GM23338 (cell line): ENCODE measurements at regions not wholly inside any gene's neighbourhood (a gene's known extent, or its start where the extent isn't known, plus 50 kb on each side); places are given as distances from the start of the nearest gene placed in this dataset.

Experiments used
- ATAC-seq: fragments of 200-7000 bp; cut with Tn5 transposase; 3 replicates; pipeline ENCODE4 v1.9.1; 2020
- DNase-seq: peaks from one replicate; pipeline ENCODE4 v3.0.0-alpha.2; 2015; ENCODE audit warnings: low spot score
- H2AFZ ChIP-seq: fragments of 200-600 bp; sonication (generic); 2 replicates; pipeline ENCODE4 v1.8.0; 2016; ENCODE audit warnings: antibody characterized with exemption, mild to moderate bottlenecking, moderate library complexity
- H3F3A ChIP-seq: fragments of 200-600 bp; sonication (generic); replicated peaks from 2 replicates; pipeline ENCODE4 v1.8.0; 2017; ENCODE audit warnings: antibody characterized with exemption, mixed run types, low read depth
- H3K27ac ChIP-seq: fragments of 200-600 bp; sonication (generic); 2 replicates; pipeline ENCODE4 v1.6.1; 2016; ENCODE audit warnings: low read depth
- H3K27me3 ChIP-seq: fragments of 200-600 bp; sonication (generic); 2 replicates; pipeline ENCODE4 v1.8.0; 2016; ENCODE audit warnings: mild to moderate bottlenecking, mixed run types, moderate library complexity; ENCODE audit not compliant: insufficient read depth
- H3K36me3 ChIP-seq: fragments of 200-600 bp; sonication (generic); 2 replicates; pipeline ENCODE4 v1.8.0; 2016; ENCODE audit warnings: mild to moderate bottlenecking; ENCODE audit not compliant: insufficient read depth
- H3K4me1 ChIP-seq: fragments of 200-600 bp; sonication (generic); 2 replicates; pipeline ENCODE4 v1.8.0; 2016; ENCODE audit warnings: mild to moderate bottlenecking, moderate library complexity; ENCODE audit not compliant: insufficient read depth
- H3K4me2 ChIP-seq: fragments of 200-600 bp; sonication (generic); 2 replicates; pipeline ENCODE4 v1.7.1; 2017; ENCODE audit warnings: mixed run types
- H3K4me3 ChIP-seq: fragments of 200-600 bp; sonication (generic); 2 replicates; pipeline ENCODE4 v1.6.1; 2016; ENCODE audit warnings: mixed run types
- H3K79me2 ChIP-seq: fragments of 200-600 bp; sonication (generic); replicated peaks from 2 replicates; pipeline ENCODE4 v1.8.0; 2017; ENCODE audit warnings: mild to moderate bottlenecking; ENCODE audit not compliant: insufficient read depth
- H3K9me2 ChIP-seq: fragments of 200-600 bp; sonication (generic); 2 replicates; pipeline ENCODE4 v1.8.0; 2017; ENCODE audit not compliant: insufficient read depth
- H4K20me1 ChIP-seq: fragments of 200-600 bp; sonication (generic); replicated peaks from 2 replicates; pipeline ENCODE4 v1.8.0; 2017; ENCODE audit warnings: mild to moderate bottlenecking; ENCODE audit not compliant: insufficient read depth
- H3K27ac Mint-ChIP-seq: 2 replicates; pipeline ENCODE4 v1.8.0; 2020; ENCODE audit warnings: inconsistent platforms, mild to moderate bottlenecking, moderate library complexity, mixed read lengths
- H3K27me3 Mint-ChIP-seq: 3 replicates; pipeline ENCODE4 v1.8.0; 2022; ENCODE audit warnings: low read depth, mild to moderate bottlenecking, moderate library complexity, mixed read lengths, inconsistent platforms; ENCODE audit not compliant: insufficient read depth, poor library complexity
- H3K36me3 Mint-ChIP-seq: 3 replicates; pipeline ENCODE4 v1.8.0; 2021; ENCODE audit warnings: low read depth, mild to moderate bottlenecking, inconsistent platforms, moderate library complexity, mixed read lengths
- H3K4me1 Mint-ChIP-seq: 3 replicates; pipeline ENCODE4 v1.8.0; 2020; ENCODE audit warnings: mild to moderate bottlenecking, inconsistent platforms, mixed read lengths
- H3K4me3 Mint-ChIP-seq: 3 replicates; pipeline ENCODE4 v1.8.0; 2021; ENCODE audit warnings: moderate library complexity, mild to moderate bottlenecking, inconsistent platforms, mixed read lengths
- H3K9me3 Mint-ChIP-seq: 3 replicates; pipeline ENCODE4 v1.8.0; 2020; ENCODE audit warnings: moderate library complexity, mild to moderate bottlenecking, inconsistent platforms, mixed read lengths
- CREB1 ChIP-seq: fragments of 250-450 bp; sonication (Bioruptor Pico); IDR thresholded peaks from 2 replicates; pipeline ENCODE4 v1.5.0; 2020; ENCODE audit warnings: low read depth, mild to moderate bottlenecking, moderate library complexity
- CTCF ChIP-seq, 2 experiments: fragments of 200-600 bp in 1 of 2; sonication (generic) in 1 of 2; conservative IDR thresholded peaks; 2 replicates each; pipeline versions ENCODE4 v1.5.1 to v1.6.1; 2016 to 2017; ENCODE audit warnings: antibody characterized with exemption in 2 of 2, low read depth in 2 of 2, mild to moderate bottlenecking in 2 of 2, moderate library complexity in 1 of 2
- EZH2 ChIP-seq: fragments of 200-600 bp; sonication (generic); IDR thresholded peaks from one replicate; pipeline ENCODE4 v1.8.0; 2017; ENCODE audit warnings: antibody characterized with exemption, mild to moderate bottlenecking, low read depth; ENCODE audit not compliant: unreplicated experiment
- EZH2phosphoT487 ChIP-seq: fragments of 200-600 bp; sonication (generic); IDR thresholded peaks from one replicate; pipeline ENCODE4 v1.8.1; 2018; ENCODE audit warnings: antibody characterized with exemption; ENCODE audit not compliant: unreplicated experiment
- JUNB ChIP-seq: IDR thresholded peaks from one replicate; pipeline ENCODE4 v1.6.1; 2016; ENCODE audit warnings: antibody characterized with exemption; ENCODE audit not compliant: unreplicated experiment
- NANOG ChIP-seq: IDR thresholded peaks from 2 replicates; pipeline ENCODE4 v1.6.1; 2016; ENCODE audit warnings: antibody characterized with exemption, borderline replicate concordance
- POLR2AphosphoS5 ChIP-seq: IDR thresholded peaks from 2 replicates; pipeline ENCODE4 v1.6.1; 2016; ENCODE audit warnings: antibody characterized with exemption, low read depth
- STAT1 ChIP-seq: IDR thresholded peaks from one replicate; pipeline ENCODE4 v1.6.1; 2016; ENCODE audit warnings: antibody characterized with exemption; ENCODE audit not compliant: unreplicated experiment
- ZNF114 ChIP-seq: fragments of 250-450 bp; sonication (Bioruptor Pico); IDR thresholded peaks from 2 replicates; pipeline ENCODE4 v1.5.0; 2020; ENCODE audit warnings: mild to moderate bottlenecking, moderate library complexity
- TF ChIP-seq, protein P1 (sequence below): IDR thresholded peaks from one replicate; pipeline ENCODE4 v1.6.1; 2018; ENCODE audit warnings: antibody characterized with exemption; ENCODE audit not compliant: unreplicated experiment
- TF ChIP-seq, protein P2 (sequence below): IDR thresholded peaks from 2 replicates; pipeline ENCODE4 v1.6.1; 2016; ENCODE audit warnings: antibody characterized with exemption

DNA sequence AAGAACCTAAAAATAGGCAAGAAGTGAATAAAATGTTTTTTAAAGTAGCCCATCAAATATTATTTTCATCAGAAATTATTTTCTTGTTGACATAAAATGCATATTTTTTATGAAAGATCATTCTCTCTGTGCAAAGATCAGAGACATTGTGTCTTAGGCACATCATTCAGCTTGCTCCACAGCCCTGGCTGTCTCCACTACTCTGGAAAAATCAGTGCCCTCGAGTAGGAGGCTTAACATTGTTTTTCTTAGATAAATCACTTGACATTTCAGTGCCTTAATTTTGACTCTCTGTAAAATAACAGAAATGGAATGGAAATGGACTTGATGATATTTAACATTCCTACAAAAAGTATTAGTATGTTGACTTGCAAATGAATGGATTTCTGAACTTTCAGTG lies 77.9 kb downstream of the FAT4 start (continued):
- TF ChIP-seq, protein P1, sequence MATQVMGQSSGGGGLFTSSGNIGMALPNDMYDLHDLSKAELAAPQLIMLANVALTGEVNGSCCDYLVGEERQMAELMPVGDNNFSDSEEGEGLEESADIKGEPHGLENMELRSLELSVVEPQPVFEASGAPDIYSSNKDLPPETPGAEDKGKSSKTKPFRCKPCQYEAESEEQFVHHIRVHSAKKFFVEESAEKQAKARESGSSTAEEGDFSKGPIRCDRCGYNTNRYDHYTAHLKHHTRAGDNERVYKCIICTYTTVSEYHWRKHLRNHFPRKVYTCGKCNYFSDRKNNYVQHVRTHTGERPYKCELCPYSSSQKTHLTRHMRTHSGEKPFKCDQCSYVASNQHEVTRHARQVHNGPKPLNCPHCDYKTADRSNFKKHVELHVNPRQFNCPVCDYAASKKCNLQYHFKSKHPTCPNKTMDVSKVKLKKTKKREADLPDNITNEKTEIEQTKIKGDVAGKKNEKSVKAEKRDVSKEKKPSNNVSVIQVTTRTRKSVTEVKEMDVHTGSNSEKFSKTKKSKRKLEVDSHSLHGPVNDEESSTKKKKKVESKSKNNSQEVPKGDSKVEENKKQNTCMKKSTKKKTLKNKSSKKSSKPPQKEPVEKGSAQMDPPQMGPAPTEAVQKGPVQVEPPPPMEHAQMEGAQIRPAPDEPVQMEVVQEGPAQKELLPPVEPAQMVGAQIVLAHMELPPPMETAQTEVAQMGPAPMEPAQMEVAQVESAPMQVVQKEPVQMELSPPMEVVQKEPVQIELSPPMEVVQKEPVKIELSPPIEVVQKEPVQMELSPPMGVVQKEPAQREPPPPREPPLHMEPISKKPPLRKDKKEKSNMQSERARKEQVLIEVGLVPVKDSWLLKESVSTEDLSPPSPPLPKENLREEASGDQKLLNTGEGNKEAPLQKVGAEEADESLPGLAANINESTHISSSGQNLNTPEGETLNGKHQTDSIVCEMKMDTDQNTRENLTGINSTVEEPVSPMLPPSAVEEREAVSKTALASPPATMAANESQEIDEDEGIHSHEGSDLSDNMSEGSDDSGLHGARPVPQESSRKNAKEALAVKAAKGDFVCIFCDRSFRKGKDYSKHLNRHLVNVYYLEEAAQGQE = no peak
- no peak for TF ChIP-seq STAT1
- no peak for TF ChIP-seq POLR2AphosphoS5

DNA sequence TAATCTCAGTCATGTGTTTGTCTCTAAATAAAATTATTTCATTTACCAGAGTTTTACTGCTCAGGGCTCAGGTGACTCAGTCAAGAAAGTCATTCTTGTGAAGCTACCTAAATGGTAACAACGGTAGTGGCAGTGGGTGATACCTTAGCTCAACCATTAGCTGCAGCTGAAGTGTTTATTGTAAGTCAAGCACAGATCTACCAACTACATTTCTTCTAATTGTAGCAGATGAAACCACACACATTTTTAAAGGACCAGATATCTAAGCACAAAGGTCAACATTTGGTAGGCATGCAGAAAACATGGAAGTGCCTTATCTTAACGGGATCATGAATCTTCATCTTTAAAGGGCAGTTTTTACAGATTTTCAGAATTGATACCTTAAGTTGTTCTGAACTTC lies 79.1 kb downstream of the FAT4 start:
- H3K36me3 Mint-ChIP-seq = no peaks in the 10 kb centered on the region
- Histone ChIP-seq H3K9me2 (no peaks in the 10 kb centered on the region), H3K27ac (no peak overlapping the region), H2AFZ (no peak overlapping the region), H3K36me3 (no peaks in the 10 kb centered on the region), H3K79me2 (no peaks in the 10 kb centered on the region), H3K4me2 (no peak overlapping the region), H3K27me3 (no peaks in the 10 kb centered on the region), H3K4me3 (no peak overlapping the region), H3K4me1 (no peaks in the 10 kb centered on the region), H4K20me1 (no peaks in the 10 kb centered on the region), H3F3A (no peaks in the 10 kb centered on the region)
- no peaks in the 10 kb centered on the region for H3K27me3 Mint-ChIP-seq
- no peaks in the 10 kb centered on the region; the same call in 2 of the 3 replicates for H3K9me3 Mint-ChIP-seq
- peaks cover 5% of the 10 kb centered on the region for H3K4me1 Mint-ChIP-seq
- H3K4me3 Mint-ChIP-seq = no peak overlapping the region
- DNase-seq (no peak), ATAC-seq (no peak; the same call in 2 of the 3 replicates)
- H3K27ac Mint-ChIP-seq = no peak overlapping the region
- TF ChIP-seq CREB1 = no peak
- no peak for TF ChIP-seq NANOG
- no peak for TF ChIP-seq CTCF (conservative IDR thresholded peaks at IDR 0.05; ENCODE audit: low read depth in 2 of 2)
- no peak for TF ChIP-seq EZH2phosphoT487
- TF ChIP-seq POLR2AphosphoS5 = no peak
- TF ChIP-seq, protein P2, sequence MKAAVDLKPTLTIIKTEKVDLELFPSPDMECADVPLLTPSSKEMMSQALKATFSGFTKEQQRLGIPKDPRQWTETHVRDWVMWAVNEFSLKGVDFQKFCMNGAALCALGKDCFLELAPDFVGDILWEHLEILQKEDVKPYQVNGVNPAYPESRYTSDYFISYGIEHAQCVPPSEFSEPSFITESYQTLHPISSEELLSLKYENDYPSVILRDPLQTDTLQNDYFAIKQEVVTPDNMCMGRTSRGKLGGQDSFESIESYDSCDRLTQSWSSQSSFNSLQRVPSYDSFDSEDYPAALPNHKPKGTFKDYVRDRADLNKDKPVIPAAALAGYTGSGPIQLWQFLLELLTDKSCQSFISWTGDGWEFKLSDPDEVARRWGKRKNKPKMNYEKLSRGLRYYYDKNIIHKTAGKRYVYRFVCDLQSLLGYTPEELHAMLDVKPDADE = no peak
- TF ChIP-seq, protein P1 = no peak
- TF ChIP-seq ZNF114 = no peak
- TF ChIP-seq EZH2 = no peak
- no peak for TF ChIP-seq JUNB
- no peak for TF ChIP-seq STAT1
